ENCODE measurements at regions not wholly inside any gene's neighbourhood (a gene's known extent, or its start where the extent isn't known, plus 50 kb on each side); places are given as distances from the start of the nearest gene placed in this dataset.
"Not testable (repeated sequence)": the region's sequence is repeated elsewhere in the genome, so short reads cannot be mapped to it uniquely, and the experiment has no call there.

DNA sequence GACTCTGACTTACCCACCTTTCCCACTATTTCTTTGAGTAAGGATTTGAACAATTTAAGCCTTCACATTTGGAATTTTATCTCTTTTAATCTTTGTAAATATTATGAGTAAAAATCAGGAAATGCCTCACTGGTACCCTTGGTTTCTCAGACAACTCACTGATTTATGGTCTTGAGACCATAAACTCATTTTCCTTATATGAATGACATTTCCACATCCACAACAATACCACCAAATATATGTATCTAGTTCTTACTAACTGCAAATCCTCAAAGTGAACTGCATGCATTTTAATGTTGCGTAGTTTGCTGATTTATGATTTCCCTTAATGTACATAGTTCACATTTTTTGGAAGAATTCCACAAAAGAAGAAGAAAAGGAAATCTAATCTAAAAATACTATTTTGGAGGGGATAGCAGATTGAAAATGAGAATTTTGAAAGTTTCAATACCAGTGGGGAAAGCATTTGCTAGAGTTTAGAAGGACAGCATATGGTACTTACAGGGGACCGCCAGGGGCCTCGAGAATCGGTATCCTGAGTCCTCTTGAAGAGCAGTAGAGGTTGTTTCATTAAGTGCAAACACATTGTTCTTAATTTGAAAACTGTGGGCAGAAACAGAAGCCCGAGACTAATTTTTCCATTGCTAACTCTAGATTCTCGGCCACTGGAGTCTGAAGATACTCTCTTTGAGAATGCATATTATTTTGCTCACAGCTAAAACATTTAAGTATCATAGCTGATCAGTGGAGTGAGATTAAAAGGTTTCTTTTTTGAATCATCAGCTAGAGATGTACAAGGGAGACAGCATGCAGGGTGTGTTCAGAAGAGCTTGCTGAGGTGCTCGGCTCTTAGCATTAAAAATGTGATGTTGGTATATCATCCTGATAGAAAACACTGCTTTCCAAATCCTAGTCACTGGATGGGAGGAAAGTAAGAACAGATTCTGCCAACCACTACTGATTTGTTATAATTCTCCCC, 964.0 kb downstream of the GATA3 start:
- TF ChIP-seq POLR2A (IDR thresholded peaks at IDR 0.05; ENCODE audit: low read length) (no peak), GATA1 (IDR thresholded peaks at IDR 0.05; ENCODE audit: low read depth, low read length) (no peak)
- DNase-seq: no peak

DNA sequence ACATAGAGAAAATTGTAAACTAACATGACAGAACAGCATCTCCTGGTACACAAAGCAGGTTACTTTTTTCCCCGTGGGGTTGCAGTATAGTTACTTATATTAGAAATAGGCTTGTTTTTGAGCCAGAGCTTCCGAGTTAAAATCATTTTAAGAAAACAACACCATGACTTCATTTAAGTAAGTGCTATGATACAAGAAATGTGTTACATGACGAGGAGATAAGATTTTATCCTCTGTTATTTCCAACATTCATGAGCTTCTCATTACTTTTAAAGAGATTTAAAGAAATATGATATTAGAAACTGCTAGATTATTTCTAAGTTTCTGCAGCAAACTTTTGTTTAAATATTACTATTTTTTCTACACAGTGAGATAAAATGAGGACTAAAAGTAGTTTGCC, 968.7 kb downstream of the GATA3 start:
- no peak for DNase-seq
- no peak for TF ChIP-seq GATA1 (IDR thresholded peaks at IDR 0.05; ENCODE audit: low read depth, low read length)
- TF ChIP-seq POLR2A (IDR thresholded peaks at IDR 0.05; ENCODE audit: low read length): no peak

DNA sequence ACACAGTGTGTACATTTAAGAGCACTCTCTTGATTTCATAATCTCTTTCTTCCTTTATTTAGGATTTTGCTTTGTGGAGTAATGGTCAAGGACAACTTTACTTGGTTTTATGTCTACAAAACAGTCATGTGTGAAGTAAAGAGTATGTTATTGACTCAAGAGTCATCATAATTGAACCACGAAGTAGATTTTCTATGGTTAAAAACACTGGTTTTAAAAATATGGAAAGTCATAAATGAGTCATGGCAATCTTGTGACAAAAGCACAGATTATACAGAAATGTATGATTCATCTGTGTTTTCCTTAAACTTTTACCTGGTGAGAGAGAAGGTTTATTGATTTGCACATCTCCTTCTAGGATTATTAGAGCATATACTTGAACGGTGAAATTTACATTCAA, 969.7 kb downstream of the GATA3 start:
- TF ChIP-seq GATA1 (IDR thresholded peaks at IDR 0.05; ENCODE audit: low read depth, low read length) (no peak), POLR2A (IDR thresholded peaks at IDR 0.05; ENCODE audit: low read length) (no peak)

DNA sequence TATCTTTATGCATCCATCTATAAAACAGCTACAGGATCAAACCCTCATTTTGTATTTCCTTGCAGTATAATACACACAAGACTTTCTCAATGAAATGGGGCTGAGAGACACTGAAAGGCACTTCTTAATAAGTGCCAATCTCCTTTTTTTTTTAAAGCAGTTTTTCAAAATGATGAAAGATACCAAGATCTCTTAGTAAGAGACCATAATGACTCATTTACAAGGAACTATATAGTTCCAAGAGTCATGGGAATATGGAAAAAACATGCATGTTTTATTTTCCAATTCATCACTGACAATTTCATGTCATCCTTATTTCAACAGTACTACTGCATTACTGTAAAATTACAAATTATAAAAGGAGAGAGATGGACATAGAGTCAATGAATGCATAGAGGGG, 973.7 kb downstream of the GATA3 start:
- DNase-seq: no peak
- no peak for TF ChIP-seq POLR2A (IDR thresholded peaks at IDR 0.05; ENCODE audit: low read length)
- TF ChIP-seq GATA1 (IDR thresholded peaks at IDR 0.05; ENCODE audit: low read depth, low read length): no peak

More for the DNA sequence above, 969.7 kb downstream of the GATA3 start:
- no peak for DNase-seq

DNA sequence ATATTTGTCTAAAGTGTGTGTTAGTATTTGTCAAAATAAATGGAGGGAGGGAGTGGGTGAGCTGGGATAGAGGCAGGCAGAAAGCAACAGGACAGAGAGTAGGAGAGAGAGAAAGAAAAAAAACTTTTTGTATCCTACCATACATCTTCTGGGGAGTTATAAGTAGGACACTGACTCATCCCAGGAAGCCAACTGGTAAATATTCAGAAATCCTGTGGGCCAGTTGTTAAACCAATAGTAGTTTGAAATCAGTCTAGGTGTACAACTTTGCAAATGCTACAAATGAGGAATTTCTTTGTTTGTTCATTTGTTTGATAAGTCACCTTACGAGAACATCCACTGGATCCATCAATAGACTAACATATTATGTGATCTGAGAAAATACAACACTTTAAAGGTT, 980.9 kb downstream of the GATA3 start:
- TF ChIP-seq POLR2A (IDR thresholded peaks at IDR 0.05; ENCODE audit: low read length): no peak
- TF ChIP-seq GATA1 (IDR thresholded peaks at IDR 0.05; ENCODE audit: low read depth, low read length): no peak
- DNase-seq: no peak

DNA sequence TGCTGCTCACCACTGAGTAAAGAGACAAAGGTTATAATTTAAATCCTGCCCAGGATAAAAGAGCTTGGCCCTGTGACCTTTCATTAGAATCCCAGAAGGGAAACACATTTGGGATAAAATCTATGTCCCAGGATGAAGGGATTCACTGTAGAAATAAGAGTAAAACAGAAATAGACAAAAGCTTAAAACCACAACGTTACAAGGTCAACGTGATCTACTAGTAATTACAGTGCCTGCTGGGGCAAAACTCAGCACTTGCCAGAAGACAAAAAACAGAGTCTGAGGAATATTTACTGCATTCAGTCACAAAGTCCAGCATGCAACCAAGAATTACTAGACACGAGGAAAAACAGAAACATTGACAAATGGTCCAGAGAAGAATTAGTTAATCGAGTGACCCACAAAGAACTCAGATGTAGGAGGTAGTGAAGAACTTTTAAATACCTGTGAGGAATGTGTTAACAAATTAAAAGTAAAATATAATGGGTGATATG, 982.3 kb downstream of the GATA3 start:
- DNase-seq: no peak
- TF ChIP-seq POLR2A (IDR thresholded peaks at IDR 0.05; ENCODE audit: low read length) (no peak), GATA1 (IDR thresholded peaks at IDR 0.05; ENCODE audit: low read depth, low read length) (no peak)

DNA sequence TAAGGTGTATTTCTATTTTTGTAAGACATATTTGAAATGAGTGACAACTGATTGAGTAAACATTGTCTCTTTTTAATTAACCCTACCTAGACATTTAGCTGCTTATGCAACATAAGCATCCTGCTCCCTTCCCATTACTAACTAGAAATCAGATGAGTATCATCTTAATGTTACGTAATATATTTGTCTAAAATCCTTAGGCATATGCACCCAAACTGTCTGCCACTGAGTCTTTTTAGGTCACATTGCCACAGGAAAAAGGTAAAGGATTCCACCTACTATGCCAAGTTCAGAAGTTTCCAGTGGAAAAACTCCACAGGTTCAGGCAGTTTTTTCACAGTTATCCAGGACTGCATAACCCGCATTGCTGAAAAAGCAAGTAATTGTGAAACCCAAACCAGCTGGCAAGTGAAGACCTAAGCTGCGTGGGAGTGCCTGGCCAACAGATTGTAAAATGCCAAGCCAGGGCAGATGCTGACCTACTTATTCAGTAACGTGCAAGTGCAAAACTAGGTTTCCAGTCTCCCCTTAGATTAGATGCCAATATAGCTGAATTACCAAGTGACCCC, 983.7 kb downstream of the GATA3 start:
- no peak for TF ChIP-seq GATA1 (IDR thresholded peaks at IDR 0.05; ENCODE audit: low read depth, low read length)
- TF ChIP-seq POLR2A (IDR thresholded peaks at IDR 0.05; ENCODE audit: low read length): no peak
- DNase-seq: no peak

DNA sequence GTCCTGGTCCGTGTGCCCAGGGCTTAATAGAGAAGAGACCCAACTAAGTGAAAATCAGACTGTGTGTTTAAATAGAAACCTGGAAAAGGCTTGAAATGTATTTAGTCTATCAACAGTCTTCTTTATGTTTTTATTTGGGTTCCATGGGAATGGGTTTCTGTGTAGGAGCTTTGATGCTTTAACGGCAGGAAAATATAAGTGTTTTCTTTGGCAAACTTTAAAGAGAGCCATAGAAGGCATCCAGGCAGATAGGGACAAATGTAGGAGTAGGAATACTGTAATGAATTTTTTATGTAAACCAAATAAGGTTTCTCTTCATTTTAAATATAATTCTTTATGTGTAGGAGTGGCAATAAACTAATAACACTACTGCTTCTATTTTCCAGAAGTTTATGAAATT, 989.0 kb downstream of the GATA3 start:
- no peak for DNase-seq
- TF ChIP-seq POLR2A (IDR thresholded peaks at IDR 0.05; ENCODE audit: low read length) (no peak), GATA1 (IDR thresholded peaks at IDR 0.05; ENCODE audit: low read depth, low read length) (no peak)

DNA sequence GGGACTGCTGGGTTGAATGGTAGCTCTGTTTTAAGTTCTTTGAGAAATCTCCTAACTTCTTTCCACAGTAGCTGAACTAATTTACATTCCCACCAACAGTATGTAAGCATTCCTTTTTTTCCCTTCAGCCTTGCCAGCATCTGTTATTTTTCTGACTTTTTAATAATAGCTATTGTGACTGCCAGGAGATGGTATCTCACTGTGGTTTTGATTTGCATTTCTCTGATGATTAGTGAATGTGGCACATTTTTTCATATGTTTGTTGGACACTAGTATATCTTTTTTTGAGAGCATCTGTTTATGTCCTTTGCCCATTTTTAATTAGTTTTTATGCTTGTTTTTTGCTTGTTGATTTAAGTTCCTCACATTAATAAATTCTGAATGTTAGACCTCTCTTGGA, 990.8 kb downstream of the GATA3 start:
- no peak for TF ChIP-seq GATA1 (IDR thresholded peaks at IDR 0.05; ENCODE audit: low read depth, low read length)
- no peak for DNase-seq

DNA sequence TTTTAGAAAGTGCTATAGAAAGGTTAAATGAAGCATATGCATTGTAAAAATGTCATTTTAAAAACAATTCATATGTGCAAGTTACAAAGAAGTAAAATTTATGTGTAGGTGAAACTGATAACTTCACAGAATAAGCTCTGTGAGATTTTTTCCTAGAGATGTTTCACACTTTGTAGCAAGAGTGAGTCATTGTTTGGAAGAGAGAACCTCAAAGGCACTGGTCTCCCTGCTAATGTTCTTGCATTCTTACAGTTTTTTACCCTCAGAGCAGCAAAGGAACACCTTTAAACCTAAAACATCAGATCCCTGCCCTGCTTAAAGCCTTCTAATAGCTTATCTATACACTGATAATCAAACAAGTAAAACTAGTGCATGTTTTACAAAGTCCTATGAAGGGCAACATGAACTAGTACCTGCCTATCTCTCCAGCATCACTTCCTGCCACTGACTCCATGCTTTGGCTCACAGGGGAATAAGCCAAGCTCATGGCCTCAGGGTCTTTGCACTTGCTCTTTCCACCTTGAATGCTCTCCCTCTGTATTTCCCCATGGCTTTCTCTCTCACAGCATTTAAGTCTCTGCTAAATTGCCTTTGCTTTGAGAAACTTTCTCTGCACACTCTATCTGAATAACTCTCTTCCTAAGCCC, 997.0 kb downstream of the GATA3 start:
- DNase-seq: no peak
- TF ChIP-seq GATA1 (IDR thresholded peaks at IDR 0.05; ENCODE audit: low read depth, low read length) (no peak), POLR2A (IDR thresholded peaks at IDR 0.05; ENCODE audit: low read length) (no peak)

DNA sequence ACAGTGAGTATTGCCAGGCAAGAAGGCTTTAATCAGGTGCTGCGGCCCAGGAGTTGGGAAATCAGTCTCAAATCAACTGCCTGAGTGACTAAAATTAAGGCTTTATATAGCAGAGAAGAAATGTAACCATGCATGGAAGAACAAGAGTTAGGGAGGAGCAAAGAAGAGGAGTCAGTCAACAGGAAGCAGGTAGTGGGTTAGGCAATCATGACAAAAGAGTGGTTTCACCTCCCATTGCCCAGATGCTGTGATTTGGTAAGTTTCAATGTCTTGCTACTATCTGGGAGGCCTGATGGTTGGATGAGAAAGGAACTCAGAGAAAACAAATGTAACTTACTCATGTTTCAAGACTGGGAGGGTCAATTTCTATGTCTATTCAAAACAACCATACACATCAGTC, 998.3 kb downstream of the GATA3 start:
- DNase-seq: no peak
- TF ChIP-seq GATA1 (IDR thresholded peaks at IDR 0.05; ENCODE audit: low read depth, low read length) (no peak), POLR2A (IDR thresholded peaks at IDR 0.05; ENCODE audit: low read length) (no peak)

DNA sequence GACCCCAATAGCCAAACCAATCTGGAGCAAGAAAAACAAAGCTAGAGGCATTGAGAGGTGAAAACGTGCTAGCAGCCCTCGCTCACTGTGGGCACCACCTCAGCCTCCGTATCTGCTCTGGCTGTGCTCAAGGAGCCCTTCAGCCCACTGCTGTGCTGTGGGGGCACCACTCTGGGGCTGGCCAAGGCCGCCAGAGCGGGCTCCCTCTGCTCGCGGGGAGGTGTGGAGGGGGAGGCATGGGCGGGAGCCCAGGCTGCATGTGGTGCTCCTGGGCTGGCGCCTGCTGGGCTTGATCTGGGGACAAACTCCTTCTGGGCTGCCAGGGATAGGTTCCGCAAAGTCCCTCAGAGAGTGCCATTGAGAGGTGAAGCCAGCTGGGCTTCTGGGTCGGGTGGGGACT, 1002.0 kb downstream of the GATA3 start:
- DNase-seq: no peak
- TF ChIP-seq GATA1 (IDR thresholded peaks at IDR 0.05; ENCODE audit: low read depth, low read length) (no peak), POLR2A (IDR thresholded peaks at IDR 0.05; ENCODE audit: low read length) (no peak)

DNA sequence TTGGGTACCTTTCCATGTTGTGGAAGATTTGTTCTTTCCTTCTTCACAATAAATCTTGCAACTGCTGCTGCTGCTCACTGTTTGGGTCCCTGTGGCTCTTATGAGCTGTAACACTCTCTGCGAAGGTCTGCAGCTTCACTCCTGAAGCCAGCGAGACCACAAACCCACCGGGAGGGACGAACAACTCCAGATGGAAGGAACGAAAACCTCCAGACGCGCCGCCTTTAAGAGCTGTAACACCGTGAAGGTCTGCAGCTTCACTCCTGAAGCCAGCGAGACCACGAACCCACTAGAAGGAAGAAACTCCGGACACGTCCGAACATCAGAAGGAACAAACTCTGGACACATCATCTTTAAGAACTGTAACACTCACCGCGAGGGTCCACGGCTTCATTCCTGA, 1002.8 kb downstream of the GATA3 start:
- DNase-seq: not testable (repeated sequence)

DNA sequence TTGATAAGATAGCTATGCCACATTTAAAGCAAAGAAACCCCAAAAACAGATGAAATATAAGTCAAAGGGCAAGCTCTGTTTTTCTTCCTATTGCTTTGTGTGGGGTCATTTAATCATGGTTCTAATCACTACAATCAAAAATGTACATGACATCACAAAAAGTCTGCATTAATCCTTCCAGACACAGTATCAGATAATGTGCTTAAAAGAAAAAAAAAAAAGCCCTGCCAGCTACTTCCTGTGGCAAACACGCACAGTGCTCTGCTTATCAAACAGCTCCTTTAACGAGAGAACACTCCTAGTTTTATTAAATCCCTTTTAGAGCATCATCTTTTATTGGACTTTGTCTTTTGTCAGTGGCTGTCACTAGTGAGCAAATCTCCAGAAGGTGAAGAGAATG, 1005.8 kb downstream of the GATA3 start:
- no peak for TF ChIP-seq GATA1 (IDR thresholded peaks at IDR 0.05; ENCODE audit: low read depth, low read length)
- TF ChIP-seq POLR2A (IDR thresholded peaks at IDR 0.05; ENCODE audit: low read length): no peak
- DNase-seq: no peak
